HEK293T (cell line): ENCODE measurements at regions not wholly inside any gene's neighbourhood (a gene's known extent, or its start where the extent isn't known, plus 50 kb on each side); places are given as distances from the start of the nearest gene placed in this dataset.

Experiments used
- ARNT ChIP-seq: fragments of 450-650 bp; IDR thresholded peaks from 2 replicates; pipeline ENCODE4 v1.6.1; 2017; ENCODE audit warnings: mild to moderate bottlenecking
- BHLHE40 ChIP-seq: fragments of 450-650 bp; IDR thresholded peaks from 2 replicates; pipeline ENCODE4 v1.6.1; 2016; ENCODE audit warnings: mild to moderate bottlenecking, moderate library complexity, borderline replicate concordance
- CTBP1 ChIP-seq: fragments of 450-650 bp; IDR thresholded peaks from 2 replicates; pipeline ENCODE4 v1.6.1; 2016; ENCODE audit warnings: borderline replicate concordance
- ELF4 ChIP-seq: fragments of 450-650 bp; IDR thresholded peaks from 2 replicates; pipeline ENCODE4 v1.6.1; 2017; ENCODE audit warnings: antibody characterized with exemption
- FOXA1 ChIP-seq: fragments of 450-650 bp; IDR thresholded peaks from 2 replicates; pipeline ENCODE4 v1.6.1; 2016; ENCODE audit warnings: mild to moderate bottlenecking
- FOXK2 ChIP-seq: fragments of 450-650 bp; IDR thresholded peaks from 2 replicates; pipeline ENCODE4 v1.6.1; 2016; ENCODE audit warnings: mild to moderate bottlenecking
- FOXM1 ChIP-seq: fragments of 450-650 bp; IDR thresholded peaks from 2 replicates; pipeline ENCODE4 v1.6.1; 2017; ENCODE audit warnings: mild to moderate bottlenecking, borderline replicate concordance
- HDGF ChIP-seq: fragments of 450-650 bp; IDR thresholded peaks from 2 replicates; pipeline ENCODE4 v1.6.1; 2017; ENCODE audit warnings: antibody characterized with exemption, borderline replicate concordance
- LEF1 ChIP-seq: fragments of 450-650 bp; IDR thresholded peaks from 2 replicates; pipeline ENCODE4 v1.6.1; 2017; ENCODE audit warnings: mild to moderate bottlenecking, borderline replicate concordance
- NFRKB ChIP-seq: fragments of 450-650 bp; IDR thresholded peaks from 2 replicates; pipeline ENCODE4 v1.6.1; 2016; ENCODE audit warnings: mild to moderate bottlenecking, moderate library complexity
- SP1 ChIP-seq: fragments of 450-650 bp; IDR thresholded peaks from 2 replicates; pipeline ENCODE4 v1.6.1; 2017
- SUZ12 ChIP-seq: fragments of 450-650 bp; IDR thresholded peaks from 2 replicates; pipeline ENCODE4 v1.6.1; 2016; ENCODE audit warnings: mild to moderate bottlenecking
- ZNF384 ChIP-seq: fragments of 450-650 bp; IDR thresholded peaks from 2 replicates; pipeline ENCODE4 v1.6.1; 2016

DNA sequence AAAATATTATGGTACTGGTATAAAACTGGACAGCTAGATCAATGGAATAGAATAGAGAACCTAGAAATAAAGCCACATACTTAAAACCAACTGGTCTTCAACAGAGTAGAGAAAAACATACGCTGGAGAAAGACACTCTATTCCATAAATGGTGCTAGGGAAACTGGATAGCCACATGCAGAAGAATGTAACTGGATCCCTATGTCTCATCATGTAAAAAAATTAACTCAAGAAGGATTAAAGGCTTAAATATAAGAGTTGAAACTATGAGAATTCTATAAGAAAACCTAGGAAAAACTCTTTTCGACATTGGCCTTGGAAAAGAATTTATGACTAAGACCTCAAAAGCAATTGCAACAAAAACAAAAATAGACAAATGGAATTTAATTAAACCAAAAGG, 114.6 kb downstream of the PCDH18 start:
- TF ChIP-seq FOXM1 = no peak
- TF ChIP-seq HDGF = no peak
- no peak for TF ChIP-seq ELF4
- TF ChIP-seq CTBP1 = no peak
- TF ChIP-seq ARNT = no peak
- no peak for TF ChIP-seq FOXA1
- TF ChIP-seq LEF1 = no peak
- TF ChIP-seq SP1 = no peak
- TF ChIP-seq NFRKB = no peak
- no peak for TF ChIP-seq SUZ12
- TF ChIP-seq FOXK2 = no peak
- TF ChIP-seq BHLHE40 = no peak
- TF ChIP-seq ZNF384 = no peak
